CD4-positive, alpha-beta T cell treated with Interleukin-1 beta for 1 hour (primary cell): ENCODE measurements at regions not wholly inside any gene's neighbourhood (a gene's known extent, or its start where the extent isn't known, plus 50 kb on each side); places are given as distances from the start of the nearest gene placed in this dataset.

Experiments
- DNase-seq, 2 donors: peaks; one replicate each; pipeline ENCODE4 v3.0.0-alpha.2; 2020 to 2022

DNA sequence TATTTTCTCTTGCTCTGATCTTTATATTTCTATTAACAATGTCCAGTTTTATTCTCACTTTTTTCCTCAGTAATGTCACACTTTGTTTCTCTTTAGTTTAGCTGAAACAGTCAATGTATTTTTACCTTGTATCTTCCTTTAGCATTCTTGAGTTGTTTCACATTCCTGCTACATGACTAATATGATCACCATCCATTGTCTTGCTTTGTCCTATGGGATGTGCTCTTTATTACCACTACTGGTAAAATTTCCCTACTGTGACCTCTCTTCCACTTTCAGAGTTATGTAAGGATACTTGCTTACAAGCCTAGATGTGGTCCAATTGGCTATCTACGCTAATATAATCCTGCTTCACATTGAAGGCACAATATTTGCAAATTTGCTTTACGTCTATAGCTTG is 457.9 kb downstream of the PIK3C3 start:
- no peak for DNase-seq

DNA sequence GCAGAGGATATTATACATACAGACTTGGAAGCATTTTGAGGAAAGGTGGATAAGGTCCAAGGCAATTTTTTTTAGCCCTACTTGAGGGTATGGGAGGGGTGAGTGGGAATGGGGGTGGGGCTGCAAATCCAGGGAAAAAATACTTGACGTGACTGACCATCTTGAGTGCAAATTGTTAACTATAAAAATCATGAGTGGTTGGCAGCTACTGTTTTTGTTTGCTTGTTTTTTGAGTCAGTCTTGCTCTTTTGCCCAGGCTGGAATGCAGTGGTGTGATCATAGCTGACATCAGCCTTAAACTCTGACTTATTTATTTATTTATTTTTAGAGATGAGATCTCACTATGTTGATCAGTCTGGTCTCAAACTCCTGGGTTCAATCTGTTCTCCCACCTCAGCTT is 458.8 kb downstream of the PIK3C3 start:
- no peak for DNase-seq

GRCh38 chr18:42414756-42415454 is 459.9 kb downstream of the PIK3C3 start:
- no peak for DNase-seq

GRCh38 chr18:42417189-42417588 is 462.2 kb downstream of the PIK3C3 start:
- no peak for DNase-seq

GRCh38 chr18:42418121-42418520 is 463.1 kb downstream of the PIK3C3 start:
- DNase-seq = no peak

DNA sequence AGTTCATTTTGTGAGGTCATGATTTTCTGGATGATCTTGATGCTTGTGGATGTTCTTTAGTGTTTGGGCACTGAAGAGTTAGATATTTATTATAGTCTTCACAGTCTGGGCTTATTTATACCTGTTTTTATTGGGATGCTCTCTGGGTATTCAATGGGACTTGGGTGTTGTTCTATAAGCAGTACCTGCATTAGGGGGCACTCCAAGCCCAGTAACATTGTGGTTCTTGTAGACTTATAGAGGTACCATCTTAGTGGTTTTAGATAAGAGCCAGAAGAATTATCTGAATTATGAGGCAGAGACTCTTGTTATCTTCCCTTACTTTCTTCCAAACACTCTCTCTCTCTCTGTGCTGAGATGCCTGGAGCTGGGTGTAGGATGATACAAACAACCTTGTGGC is 470.0 kb downstream of the PIK3C3 start:
- DNase-seq = no peak

DNA sequence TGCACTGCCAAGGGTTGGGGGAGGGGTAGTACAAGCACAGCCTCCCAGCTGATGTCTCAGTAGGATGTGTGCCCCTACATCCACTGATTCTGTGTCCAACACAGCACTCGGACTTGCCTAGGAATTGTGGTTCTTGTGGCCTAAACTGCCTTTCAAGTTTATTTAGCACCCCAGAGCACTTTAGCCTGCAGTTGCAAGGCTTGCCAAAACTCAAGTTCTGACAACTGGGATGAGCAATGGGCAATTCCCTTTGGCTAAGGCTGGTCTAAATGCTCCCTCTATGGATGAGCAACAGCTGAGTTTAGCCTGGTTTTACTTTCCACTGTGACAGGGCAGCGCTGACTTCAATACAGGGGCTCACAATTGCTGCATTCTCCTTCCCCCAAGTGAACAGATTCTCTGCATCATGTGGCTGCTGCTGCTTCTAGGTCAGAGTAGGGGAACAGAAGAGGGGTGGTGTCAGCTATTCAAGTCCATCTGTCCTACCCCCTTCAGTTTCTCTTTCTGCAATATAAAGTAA is 471.5 kb downstream of the PIK3C3 start:
- DNase-seq = no peak

DNA sequence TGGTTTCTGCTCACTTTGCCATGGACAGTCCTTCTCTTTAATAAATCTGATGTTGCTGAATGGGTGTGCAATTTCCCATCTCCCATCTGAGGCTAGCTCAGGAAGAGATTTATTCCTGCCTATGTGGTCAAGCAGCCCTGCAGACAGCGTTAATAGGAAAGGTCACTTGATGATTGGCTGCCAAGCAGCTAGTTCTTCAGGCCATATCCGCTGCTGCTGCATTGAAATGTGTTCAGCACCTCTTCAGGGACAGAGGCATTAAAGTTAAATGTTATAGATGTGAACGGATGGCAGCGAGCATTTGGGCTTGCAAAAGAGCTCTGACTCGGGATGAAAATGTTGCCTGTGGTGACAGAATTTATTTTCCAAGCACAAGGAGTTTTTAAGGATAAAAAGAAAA is 474.2 kb downstream of the PIK3C3 start:
- DNase-seq = no peak

DNA sequence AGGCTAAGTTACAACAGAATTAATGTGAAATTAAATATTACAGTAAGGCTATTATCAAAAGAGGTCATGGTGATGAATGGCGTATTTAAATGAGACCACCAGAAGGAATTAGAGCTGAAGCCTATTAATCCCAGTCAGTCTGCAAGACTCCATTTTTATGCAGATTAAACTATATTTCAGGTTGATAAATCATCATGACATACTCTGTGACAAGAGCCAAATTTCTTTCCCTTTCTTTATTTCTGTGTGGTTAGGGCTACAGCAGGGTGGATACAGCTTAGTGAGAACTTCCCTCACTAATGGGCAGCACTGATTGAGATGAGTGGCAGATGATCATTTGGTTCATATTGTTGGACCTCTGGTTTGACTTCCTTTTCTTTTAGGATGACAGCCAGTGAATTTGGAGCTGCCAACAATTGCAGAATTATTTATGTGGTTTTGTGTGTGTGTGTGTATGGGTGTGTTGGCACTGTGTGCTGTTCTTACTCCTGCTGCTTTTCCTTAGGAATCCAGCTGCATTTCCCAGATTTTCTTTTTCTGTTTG is 481.3 kb downstream of the PIK3C3 start:
- DNase-seq = no peak

- no peak for DNase-seq
These were observed 482.0 kb downstream of the PIK3C3 start for GRCh38 chr18:42437001-42437400.

- no peak for DNase-seq
These were observed 482.6 kb downstream of the PIK3C3 start for GRCh38 chr18:42437646-42438045.

DNA sequence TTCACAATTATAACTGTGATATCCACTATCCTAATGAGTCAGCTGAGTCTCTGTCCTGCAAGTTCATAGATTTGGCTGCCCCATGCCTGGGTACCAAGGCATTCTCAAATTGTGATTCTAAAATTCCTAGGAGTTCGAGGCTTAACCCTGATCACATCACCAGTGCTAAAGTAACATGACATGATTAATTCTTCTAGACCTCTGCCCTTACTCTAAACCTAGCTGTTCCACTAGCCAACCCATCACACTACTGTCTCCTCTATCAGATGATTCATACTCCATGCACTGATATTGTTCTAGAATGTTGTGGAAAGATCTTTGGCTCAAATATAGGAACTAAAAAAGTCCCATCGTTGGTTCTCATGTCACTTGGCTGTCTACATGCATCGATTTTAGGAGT is 487.6 kb downstream of the PIK3C3 start:
- DNase-seq = no peak

GRCh38 chr18:42444349-42444748 is 489.3 kb downstream of the PIK3C3 start:
- no peak for DNase-seq

DNA sequence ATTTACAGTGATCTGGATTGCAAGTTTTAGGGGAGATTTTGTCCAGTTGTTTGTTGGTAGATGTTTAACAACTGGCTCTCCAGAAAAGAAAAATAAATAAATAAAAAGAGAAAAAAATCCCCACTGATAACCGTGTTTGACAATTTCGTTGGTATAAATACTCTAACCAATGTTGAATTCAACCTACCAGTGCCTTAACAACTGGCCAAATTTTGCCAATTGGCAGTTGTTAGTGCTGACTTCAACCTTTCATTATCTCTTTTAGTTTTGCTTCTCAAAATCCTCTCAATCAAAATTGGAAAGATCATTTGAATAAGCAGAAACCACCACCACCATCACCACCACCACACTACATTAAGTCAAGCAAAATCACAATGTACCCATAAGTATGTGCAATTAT is 490.3 kb downstream of the PIK3C3 start:
- DNase-seq = no peak

DNA sequence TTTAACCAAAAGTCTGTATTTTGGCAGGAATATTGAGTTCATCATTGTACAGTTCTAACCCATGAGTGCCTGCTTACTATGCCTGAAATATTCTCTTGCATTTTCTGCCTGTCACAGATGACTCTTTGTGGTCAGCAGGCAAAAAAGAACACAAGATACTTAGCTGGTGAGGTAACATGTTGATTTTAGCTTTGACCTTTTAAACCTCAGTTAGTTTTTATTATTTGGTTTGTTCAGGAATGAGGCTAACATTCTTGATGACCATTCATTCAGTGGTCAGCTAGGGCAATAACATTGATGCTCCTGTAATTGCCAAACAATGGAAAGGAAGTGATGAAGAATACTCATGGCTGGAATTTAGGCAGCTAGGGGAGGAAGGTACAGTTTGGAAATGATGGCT is 491.2 kb downstream of the PIK3C3 start:
- no peak for DNase-seq

- DNase-seq = no peak
These were observed 492.7 kb downstream of the PIK3C3 start for GRCh38 chr18:42447688-42448087.

- DNase-seq = no peak
These were observed 503.2 kb downstream of the PIK3C3 start for GRCh38 chr18:42458226-42458625.

GRCh38 chr18:42459873-42460272 is 504.8 kb downstream of the PIK3C3 start:
- no peak for DNase-seq

DNA sequence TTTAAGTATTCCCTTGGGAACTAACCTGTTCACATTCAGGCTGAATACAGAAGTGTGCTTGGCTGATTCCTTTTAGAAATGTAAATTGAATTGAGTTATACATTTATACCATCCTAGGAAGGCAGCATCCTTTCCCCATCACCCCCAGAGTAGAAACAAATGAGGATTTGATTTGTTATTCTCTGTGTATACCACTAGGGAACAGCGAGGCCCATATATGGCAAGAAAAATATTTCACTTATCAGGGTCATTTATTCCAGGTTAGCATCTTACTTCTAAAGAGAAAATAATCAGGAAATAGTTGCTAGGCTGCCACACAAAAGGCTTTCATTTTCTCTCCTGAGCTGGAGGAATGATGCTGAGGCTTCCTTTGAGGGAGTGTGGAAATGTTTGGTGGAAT is 516.9 kb downstream of the PIK3C3 start:
- DNase-seq = no peak

GRCh38 chr18:42473611-42474010 is 518.6 kb downstream of the PIK3C3 start:
- no peak for DNase-seq

GRCh38 chr18:42474577-42474976 is 519.5 kb downstream of the PIK3C3 start:
- DNase-seq = no peak

DNA sequence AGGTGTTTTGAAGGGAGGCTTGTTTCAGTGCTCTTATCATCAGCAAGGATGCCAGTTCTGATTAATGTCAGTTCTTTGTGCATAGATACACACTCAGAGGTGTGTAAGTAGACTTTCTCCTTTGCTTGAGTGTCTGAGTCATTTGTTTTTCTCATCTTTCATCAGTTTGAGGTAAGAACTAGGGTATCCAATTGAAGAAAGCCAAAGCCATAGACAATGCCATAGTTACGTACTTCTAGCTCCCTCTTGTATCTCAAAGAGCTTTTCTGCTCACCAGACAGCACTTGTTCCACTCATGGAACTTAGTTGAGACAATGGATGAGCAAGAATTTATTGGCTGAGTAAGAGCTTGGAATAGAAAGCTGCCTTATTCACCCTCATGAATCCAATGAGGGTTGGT is 520.1 kb downstream of the PIK3C3 start:
- DNase-seq = no peak

- DNase-seq = no peak
These were observed 522.2 kb downstream of the PIK3C3 start for GRCh38 chr18:42477267-42477666.

DNA sequence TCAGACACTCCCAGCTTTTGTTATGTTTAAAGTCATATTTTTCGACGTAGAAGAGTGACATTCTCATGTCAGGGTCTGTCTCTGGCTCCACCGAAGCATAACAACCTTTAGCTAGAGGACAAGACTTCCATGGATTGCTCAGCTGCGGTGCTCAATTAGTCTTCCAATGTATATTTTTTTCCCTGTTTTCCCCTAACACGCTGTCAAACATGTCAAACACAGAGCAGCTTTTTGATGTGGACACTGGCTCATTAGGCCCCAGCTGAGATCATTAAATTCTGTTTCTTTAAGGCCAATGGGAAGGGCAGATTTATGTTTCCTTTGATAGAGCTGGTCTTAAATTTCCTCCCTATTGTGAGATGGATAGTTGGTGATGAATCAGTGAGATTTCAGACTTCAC is 525.4 kb downstream of the PIK3C3 start:
- DNase-seq = no peak

DNA sequence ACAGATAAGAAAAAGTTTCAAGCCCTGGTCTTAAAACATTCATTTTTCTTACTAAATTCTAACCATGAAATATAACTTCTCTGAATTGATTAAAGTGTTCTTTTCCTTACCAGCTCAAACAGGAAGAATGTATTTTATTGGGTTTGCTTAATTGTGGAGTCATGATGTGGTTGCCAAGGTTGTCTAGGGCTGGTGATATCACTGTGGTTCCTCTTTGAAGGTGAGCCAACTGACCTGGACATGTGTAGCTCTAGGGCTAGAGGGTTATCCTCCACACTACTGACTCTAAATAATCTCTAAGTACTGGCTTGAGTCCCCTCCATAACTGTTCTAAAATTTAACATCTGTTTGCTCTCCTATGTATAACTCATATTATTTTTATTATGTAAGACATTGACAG is 529.6 kb downstream of the PIK3C3 start:
- no peak for DNase-seq
